ENCODE measurements at regions not wholly inside any gene's neighbourhood (a gene's known extent, or its start where the extent isn't known, plus 50 kb on each side); places are given as distances from the start of the nearest gene placed in this dataset.

- no peak for TF ChIP-seq CTCF (IDR thresholded peaks at IDR 0.05; ENCODE audit: poor library complexity, severe bottlenecking)
- Histone ChIP-seq H3K36me3 (ENCODE audit: low read depth) (no peaks in the 10 kb centered on the region), H3K9me3 (ENCODE audit: severe bottlenecking) (no peaks in the 10 kb centered on the region), H3K27me3 (ENCODE audit: insufficient read depth, poor library complexity, severe bottlenecking) (peaks cover 11% of the 10 kb centered on the region), H3K4me1 (ENCODE audit: insufficient read depth, poor library complexity, severe bottlenecking) (no peaks in the 10 kb centered on the region), H3K27ac (ENCODE audit: poor library complexity, severe bottlenecking) (no peak overlapping the region), H3K4me3 (ENCODE audit: severe bottlenecking) (no peak overlapping the region)
- no peak for DNase-seq (ENCODE audit: low spot score)
- no peak for ATAC-seq (ENCODE audit: low read depth)
Observed at GRCh38 chr3:146814601-146815315, 209.6 kb upstream of the PLSCR5 start.

GRCh38 chr3:146813496-146813895 is 208.3 kb upstream of the PLSCR5 start:
- Histone ChIP-seq H3K4me1 (ENCODE audit: insufficient read depth, poor library complexity, severe bottlenecking) (no peaks in the 10 kb centered on the region), H3K9me3 (ENCODE audit: severe bottlenecking) (no peaks in the 10 kb centered on the region), H3K36me3 (ENCODE audit: low read depth) (no peaks in the 10 kb centered on the region), H3K27me3 (ENCODE audit: insufficient read depth, poor library complexity, severe bottlenecking) (peaks cover 3% of the 10 kb centered on the region), H3K4me3 (ENCODE audit: severe bottlenecking) (no peak overlapping the region), H3K27ac (ENCODE audit: poor library complexity, severe bottlenecking) (no peak overlapping the region)
- DNase-seq (ENCODE audit: low spot score) (no peak), ATAC-seq (ENCODE audit: low read depth) (no peak)
- TF ChIP-seq CTCF (IDR thresholded peaks at IDR 0.05; ENCODE audit: poor library complexity, severe bottlenecking): no peak

GRCh38 chr3:146803745-146804144 is 198.6 kb upstream of the PLSCR5 start:
- Histone ChIP-seq H3K36me3 (ENCODE audit: low read depth) (no peaks in the 10 kb centered on the region), H3K4me1 (ENCODE audit: insufficient read depth, poor library complexity, severe bottlenecking) (no peaks in the 10 kb centered on the region), H3K9me3 (ENCODE audit: severe bottlenecking) (no peaks in the 10 kb centered on the region), H3K27ac (ENCODE audit: poor library complexity, severe bottlenecking) (no peak overlapping the region), H3K4me3 (ENCODE audit: severe bottlenecking) (no peak overlapping the region), H3K27me3 (ENCODE audit: insufficient read depth, poor library complexity, severe bottlenecking) (no peaks in the 10 kb centered on the region)
- DNase-seq (ENCODE audit: low spot score) (no peak), ATAC-seq (ENCODE audit: low read depth) (no peak)
- no peak for TF ChIP-seq CTCF (IDR thresholded peaks at IDR 0.05; ENCODE audit: poor library complexity, severe bottlenecking)

GRCh38 chr3:146801492-146801891 is 196.3 kb upstream of the PLSCR5 start:
- Histone ChIP-seq H3K4me1 (ENCODE audit: insufficient read depth, poor library complexity, severe bottlenecking) (no peaks in the 10 kb centered on the region), H3K4me3 (ENCODE audit: severe bottlenecking) (no peak overlapping the region), H3K9me3 (ENCODE audit: severe bottlenecking) (no peaks in the 10 kb centered on the region), H3K27me3 (ENCODE audit: insufficient read depth, poor library complexity, severe bottlenecking) (no peaks in the 10 kb centered on the region), H3K27ac (ENCODE audit: poor library complexity, severe bottlenecking) (no peak overlapping the region), H3K36me3 (ENCODE audit: low read depth) (no peaks in the 10 kb centered on the region)
- no peak for TF ChIP-seq CTCF (IDR thresholded peaks at IDR 0.05; ENCODE audit: poor library complexity, severe bottlenecking)
- ATAC-seq (ENCODE audit: low read depth) (no peak), DNase-seq (ENCODE audit: low spot score) (no peak)

GRCh38 chr3:146800484-146800883 is 195.3 kb upstream of the PLSCR5 start:
- no peak for DNase-seq (ENCODE audit: low spot score)
- no peak overlapping the region for H3K27ac ChIP-seq (ENCODE audit: poor library complexity, severe bottlenecking)
- no peaks in the 10 kb centered on the region for H3K36me3 ChIP-seq (ENCODE audit: low read depth)
- no peak for ATAC-seq (ENCODE audit: low read depth)
- no peaks in the 10 kb centered on the region for H3K27me3 ChIP-seq (ENCODE audit: insufficient read depth, poor library complexity, severe bottlenecking)
- no peak overlapping the region for H3K4me3 ChIP-seq (ENCODE audit: severe bottlenecking)
- H3K9me3 ChIP-seq (ENCODE audit: severe bottlenecking): no peaks in the 10 kb centered on the region
- H3K4me1 ChIP-seq (ENCODE audit: insufficient read depth, poor library complexity, severe bottlenecking): no peaks in the 10 kb centered on the region
- TF ChIP-seq CTCF (IDR thresholded peaks at IDR 0.05; ENCODE audit: poor library complexity, severe bottlenecking): no peak
